ENCODE measurements at regions not wholly inside any gene's neighbourhood (a gene's known extent, or its start where the extent isn't known, plus 50 kb on each side); places are given as distances from the start of the nearest gene placed in this dataset.

DNA sequence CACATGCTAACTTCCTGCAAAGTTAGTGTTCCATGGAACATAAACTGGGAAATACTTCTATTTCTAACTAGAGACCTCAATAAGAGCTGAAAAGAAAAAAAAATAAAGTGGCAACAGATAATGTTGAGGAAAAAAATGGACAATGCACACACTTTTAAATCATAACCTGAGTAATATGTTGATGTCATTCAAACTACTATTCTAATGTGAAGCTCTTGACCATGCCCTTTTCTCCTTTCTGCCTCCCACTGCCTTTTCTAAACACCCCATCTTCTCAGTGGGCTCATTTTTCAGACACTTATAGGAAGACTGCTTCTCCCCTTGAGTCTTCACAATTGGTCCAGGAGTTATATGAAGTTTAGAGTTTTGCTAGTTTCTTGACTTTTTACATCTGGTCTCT lies 280.9 kb upstream of the NT5C1B start:
- no peak for TF ChIP-seq MEF2A (IDR thresholded peaks at IDR 0.05; ENCODE audit: control insufficient read depth, low read depth, low read length)
- no peak for TF ChIP-seq RCOR1 (IDR thresholded peaks at IDR 0.05; ENCODE audit: borderline replicate concordance in 1 of 2, low read depth in 2 of 2, low read length in 2 of 2)
- TF ChIP-seq, protein P1, sequence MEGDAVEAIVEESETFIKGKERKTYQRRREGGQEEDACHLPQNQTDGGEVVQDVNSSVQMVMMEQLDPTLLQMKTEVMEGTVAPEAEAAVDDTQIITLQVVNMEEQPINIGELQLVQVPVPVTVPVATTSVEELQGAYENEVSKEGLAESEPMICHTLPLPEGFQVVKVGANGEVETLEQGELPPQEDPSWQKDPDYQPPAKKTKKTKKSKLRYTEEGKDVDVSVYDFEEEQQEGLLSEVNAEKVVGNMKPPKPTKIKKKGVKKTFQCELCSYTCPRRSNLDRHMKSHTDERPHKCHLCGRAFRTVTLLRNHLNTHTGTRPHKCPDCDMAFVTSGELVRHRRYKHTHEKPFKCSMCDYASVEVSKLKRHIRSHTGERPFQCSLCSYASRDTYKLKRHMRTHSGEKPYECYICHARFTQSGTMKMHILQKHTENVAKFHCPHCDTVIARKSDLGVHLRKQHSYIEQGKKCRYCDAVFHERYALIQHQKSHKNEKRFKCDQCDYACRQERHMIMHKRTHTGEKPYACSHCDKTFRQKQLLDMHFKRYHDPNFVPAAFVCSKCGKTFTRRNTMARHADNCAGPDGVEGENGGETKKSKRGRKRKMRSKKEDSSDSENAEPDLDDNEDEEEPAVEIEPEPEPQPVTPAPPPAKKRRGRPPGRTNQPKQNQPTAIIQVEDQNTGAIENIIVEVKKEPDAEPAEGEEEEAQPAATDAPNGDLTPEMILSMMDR (IDR thresholded peaks at IDR 0.05 in 2 of 3, conservative IDR thresholded peaks at IDR 0.05 in 1 of 3; ENCODE audit: insufficient read depth in 2 of 3, low read depth in 1 of 3, low read length in 3 of 3), result no peak
- no peak for TF ChIP-seq CSDE1 (IDR thresholded peaks at IDR 0.05)
- TF ChIP-seq, protein P2, sequence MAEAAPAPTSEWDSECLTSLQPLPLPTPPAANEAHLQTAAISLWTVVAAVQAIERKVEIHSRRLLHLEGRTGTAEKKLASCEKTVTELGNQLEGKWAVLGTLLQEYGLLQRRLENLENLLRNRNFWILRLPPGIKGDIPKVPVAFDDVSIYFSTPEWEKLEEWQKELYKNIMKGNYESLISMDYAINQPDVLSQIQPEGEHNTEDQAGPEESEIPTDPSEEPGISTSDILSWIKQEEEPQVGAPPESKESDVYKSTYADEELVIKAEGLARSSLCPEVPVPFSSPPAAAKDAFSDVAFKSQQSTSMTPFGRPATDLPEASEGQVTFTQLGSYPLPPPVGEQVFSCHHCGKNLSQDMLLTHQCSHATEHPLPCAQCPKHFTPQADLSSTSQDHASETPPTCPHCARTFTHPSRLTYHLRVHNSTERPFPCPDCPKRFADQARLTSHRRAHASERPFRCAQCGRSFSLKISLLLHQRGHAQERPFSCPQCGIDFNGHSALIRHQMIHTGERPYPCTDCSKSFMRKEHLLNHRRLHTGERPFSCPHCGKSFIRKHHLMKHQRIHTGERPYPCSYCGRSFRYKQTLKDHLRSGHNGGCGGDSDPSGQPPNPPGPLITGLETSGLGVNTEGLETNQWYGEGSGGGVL (CRISPR knock-in tag; IDR thresholded peaks at IDR 0.05), result no peak
- TF ChIP-seq CBX5 (IDR thresholded peaks at IDR 0.05; ENCODE audit: borderline replicate concordance, low read depth), result no peak
- TF ChIP-seq ZNF354B (CRISPR knock-in tag; IDR thresholded peaks at IDR 0.05), result no peak
